ENCODE measurements at regions not wholly inside any gene's neighbourhood (a gene's known extent, or its start where the extent isn't known, plus 50 kb on each side); places are given as distances from the start of the nearest gene placed in this dataset.
"Not testable (repeated sequence)": the region's sequence is repeated elsewhere in the genome, so short reads cannot be mapped to it uniquely, and the experiment has no call there.

DNA sequence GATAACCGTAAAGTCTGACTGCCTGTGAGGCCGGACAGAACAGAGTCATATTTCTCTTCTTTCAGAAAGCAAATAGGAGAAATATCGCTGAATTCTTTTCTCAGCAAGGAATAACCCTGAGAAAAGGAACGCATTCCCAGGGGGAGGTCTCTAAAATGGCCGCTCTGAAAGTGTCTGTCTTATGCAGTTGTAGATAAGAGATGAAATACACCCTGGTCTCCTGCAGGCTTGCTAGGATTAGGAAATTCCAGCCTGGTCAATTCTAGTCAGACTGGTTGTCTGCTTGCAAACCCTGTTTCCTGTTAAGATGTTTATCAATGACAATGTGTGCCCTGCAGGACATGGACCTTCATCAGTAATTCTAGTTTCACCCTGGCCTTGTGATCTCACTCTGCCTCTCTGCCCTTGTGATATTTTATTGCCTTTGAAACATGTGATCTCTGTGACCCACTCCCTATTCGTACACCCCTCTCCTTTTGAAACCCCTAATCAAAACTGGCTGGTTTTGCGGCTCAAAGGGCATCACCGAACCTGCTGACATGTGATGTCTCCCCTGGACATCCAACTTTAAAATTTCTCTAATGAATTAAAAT is 934.8 kb upstream of the SPRY2 start:
- CTCF ChIA-PET: no interaction called here
- DNase-seq (ENCODE audit: low read depth, low spot score): no peak
- no peak overlapping the region for H3K4me3 ChIP-seq (ENCODE audit: low read depth, low read length)
- POLR2A ChIA-PET: no interaction called here
- TF ChIP-seq CTCF (IDR thresholded peaks at IDR 0.05; ENCODE audit: insufficient read depth, low read length, missing control alignments): no peak

DNA sequence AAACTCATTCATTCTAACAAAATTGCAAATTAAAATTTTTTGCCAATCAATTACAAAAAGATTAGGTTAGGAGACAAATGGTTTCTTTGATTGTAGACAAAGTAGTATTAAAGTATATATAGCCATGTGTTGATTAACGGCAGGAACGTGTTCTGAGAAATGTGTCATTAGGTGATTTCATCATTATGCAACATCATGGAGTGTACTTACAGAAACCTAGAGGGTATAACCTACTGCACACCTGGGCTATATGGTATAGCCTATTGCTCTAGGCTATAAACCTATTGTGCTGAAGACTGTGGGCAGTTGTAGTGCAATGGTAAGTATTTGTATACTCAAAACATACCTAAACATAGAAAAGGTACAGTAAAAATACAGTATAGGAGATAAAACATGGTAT is 906.8 kb upstream of the SPRY2 start:
- no peak overlapping the region for H3K4me3 ChIP-seq (ENCODE audit: low read depth, low read length)
- no peak for TF ChIP-seq CTCF (IDR thresholded peaks at IDR 0.05; ENCODE audit: insufficient read depth, low read length, missing control alignments)
- DNase-seq (ENCODE audit: low read depth, low spot score): no peak
- ChIA-PET POLR2A (no interaction called here), CTCF (no interaction called here)

DNA sequence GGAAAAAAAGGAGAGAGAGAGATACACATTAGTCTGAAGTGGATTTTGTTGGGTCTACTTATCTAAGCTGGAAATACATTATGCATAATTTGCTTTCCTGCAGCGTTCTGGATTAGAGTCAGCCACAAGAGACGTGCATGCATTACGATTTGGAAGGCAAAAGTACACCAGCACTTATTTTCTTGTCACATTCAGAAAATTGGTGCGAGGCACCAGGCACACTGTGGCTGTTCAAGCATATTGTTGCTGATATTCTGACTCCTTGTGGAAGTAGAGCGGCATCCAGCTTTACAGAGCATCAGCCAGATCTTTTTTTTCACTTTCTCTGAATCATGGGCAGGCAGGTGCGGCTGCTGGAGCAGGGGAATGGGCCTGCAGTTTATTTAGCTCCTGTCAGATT is 905.6 kb upstream of the SPRY2 start:
- POLR2A ChIA-PET: no interaction called here
- H3K4me3 ChIP-seq (ENCODE audit: low read depth, low read length): no peak overlapping the region
- no peak for DNase-seq (ENCODE audit: low read depth, low spot score)
- CTCF ChIA-PET: no interaction called here
- no peak for TF ChIP-seq CTCF (IDR thresholded peaks at IDR 0.05; ENCODE audit: insufficient read depth, low read length, missing control alignments)

DNA sequence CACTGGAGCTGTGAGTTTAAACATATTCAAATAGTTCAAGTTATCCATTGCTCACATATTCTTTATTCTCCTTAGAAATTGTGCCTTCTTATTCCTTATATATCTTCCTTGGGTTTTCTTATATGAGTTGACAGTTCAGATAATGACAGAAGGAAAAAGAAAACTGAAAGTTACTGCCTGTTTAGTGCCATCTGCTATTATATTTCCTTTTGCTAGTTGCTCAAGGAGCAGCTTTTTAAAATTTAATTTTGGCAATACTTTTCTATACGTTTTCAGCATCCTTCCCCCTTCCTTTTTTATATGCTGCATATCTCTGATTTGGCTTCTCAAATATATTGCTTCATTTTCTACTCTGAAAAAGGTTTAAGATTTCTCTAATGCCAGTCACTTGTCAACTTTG is 903.1 kb upstream of the SPRY2 start:
- ChIA-PET POLR2A (no interaction called here), CTCF (no interaction called here)
- H3K4me3 ChIP-seq (ENCODE audit: low read depth, low read length): no peak overlapping the region
- no peak for DNase-seq (ENCODE audit: low read depth, low spot score)
- TF ChIP-seq CTCF (IDR thresholded peaks at IDR 0.05; ENCODE audit: insufficient read depth, low read length, missing control alignments): no peak

DNA sequence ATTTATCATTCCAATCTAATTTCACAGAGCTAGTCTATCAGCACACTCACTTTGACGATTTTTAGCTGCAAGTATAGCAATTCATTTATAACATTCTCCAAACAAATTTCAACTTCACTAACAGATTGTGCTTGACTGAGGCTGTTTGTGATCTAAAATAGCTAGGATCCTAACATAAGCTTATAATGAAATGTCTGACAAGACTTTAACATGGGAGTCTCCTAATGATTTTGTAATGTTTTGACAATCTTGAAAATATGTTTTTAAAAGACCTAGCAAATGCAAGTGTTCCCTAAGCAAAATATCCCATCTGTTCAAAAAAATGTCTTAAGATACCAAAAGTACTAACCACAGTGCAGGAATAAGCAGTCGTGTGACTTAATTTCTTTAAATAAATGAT is 889.5 kb upstream of the SPRY2 start:
- H3K4me3 ChIP-seq (ENCODE audit: low read depth, low read length): no peak overlapping the region
- no peak for DNase-seq (ENCODE audit: low read depth, low spot score)
- POLR2A ChIA-PET: no interaction called here
- CTCF ChIA-PET: no interaction called here
- no peak for TF ChIP-seq CTCF (IDR thresholded peaks at IDR 0.05; ENCODE audit: insufficient read depth, low read length, missing control alignments)

- H3K4me3 ChIP-seq (ENCODE audit: low read depth, low read length); POLR2A ChIA-PET; CTCF ChIA-PET; DNase-seq (ENCODE audit: low read depth, low spot score): not testable (repeated sequence)
These were observed 885.9 kb upstream of the SPRY2 start for GRCh38 chr13:81226830-81227229.

DNA sequence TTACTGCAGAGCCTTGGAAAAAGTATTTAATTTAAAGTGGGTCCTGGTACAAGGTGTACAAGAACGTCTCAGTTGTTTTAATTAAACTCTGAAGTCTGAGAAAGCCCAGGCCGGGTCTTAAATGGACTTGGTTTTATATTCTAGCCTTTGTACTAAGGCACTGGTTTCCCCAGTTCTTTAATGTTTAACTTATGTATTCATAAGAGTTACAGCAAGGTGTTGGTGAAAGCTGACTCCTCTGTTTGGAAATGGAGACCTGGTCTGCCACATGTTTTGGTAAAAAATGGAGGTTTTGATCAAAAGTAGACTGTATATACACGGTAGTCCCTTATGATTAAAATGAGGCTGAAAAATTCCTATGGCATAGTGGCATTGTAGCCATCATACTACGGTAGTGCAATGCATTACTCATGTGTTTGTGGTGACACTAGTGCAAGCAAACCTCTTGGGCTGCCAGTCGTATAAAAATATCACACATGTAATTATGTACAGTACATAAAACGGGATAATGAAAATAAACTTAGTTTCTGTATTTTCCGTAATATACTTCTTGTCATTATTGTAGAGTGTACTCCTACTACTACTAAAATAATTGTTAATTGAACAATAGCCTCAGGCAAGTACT is 883.4 kb upstream of the SPRY2 start:
- CTCF ChIA-PET: no interaction called here
- H3K4me3 ChIP-seq (ENCODE audit: low read depth, low read length): no peak overlapping the region
- no peak for DNase-seq (ENCODE audit: low read depth, low spot score)
- no peak for TF ChIP-seq CTCF (IDR thresholded peaks at IDR 0.05; ENCODE audit: insufficient read depth, low read length, missing control alignments)
- POLR2A ChIA-PET: no interaction called here
